ENCODE measurements at regions not wholly inside any gene's neighbourhood (a gene's known extent, or its start where the extent isn't known, plus 50 kb on each side); places are given as distances from the start of the nearest gene placed in this dataset.

DNA sequence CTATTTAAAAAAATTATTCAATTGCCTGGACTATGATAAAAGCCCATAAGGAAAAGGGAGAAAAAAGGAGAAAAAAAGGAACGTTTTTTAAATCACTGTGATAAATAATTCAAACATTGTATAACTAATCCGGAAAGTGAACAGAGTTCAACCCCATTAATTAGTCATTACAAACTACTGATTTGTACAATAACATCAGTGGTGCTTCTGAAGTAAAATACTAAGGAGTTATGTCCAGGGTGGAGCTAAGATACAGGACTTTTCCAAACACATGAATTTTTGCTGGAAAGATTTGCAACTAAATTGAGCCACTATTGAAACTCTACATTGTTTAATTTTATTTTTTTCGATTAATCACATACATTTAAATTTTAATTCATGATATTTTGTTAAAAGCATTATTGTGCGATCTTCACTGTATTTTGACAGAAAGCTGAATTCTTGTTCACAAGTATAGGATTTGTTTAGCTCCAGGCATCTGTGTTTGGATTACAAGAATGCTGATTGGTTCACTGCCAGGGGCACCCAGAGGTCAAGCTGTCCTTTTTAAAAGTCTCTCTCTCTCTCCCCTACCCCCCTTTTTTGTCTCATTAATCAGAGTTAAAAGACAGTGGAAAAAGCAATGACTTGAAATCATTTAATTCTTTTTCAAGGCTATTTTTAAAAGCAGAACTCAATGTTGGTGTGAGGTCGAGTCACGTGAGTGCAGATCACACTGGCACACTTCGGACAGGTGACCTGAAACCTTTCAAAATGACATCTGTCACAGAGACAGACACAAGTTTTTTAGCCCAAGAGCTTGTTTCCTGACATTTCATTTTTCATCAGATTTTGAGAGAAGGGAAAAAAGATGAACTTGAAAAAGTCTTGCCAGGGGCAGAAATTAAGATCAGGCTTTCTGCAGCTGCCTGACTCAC, 387.3 kb downstream of the NR2F1-AS1 start:
- Histone ChIP-seq H3K36me3 (no peaks in the 10 kb centered on the region), H3K4me1 (no peaks in the 10 kb centered on the region), H3K27me3 (no peaks in the 10 kb centered on the region), H3K9me3 (no peaks in the 10 kb centered on the region), H3K27ac (no peak overlapping the region), H3K4me3 (no peak overlapping the region)
- TF ChIP-seq CTCF (IDR thresholded peaks at IDR 0.05) (no peak), POLR2A (IDR thresholded peaks at IDR 0.05) (no peak)
- 24% methylated on average over 7 of the region's 7 CpGs for WGBS (ENCODE audit: insufficient coverage, low coverage, low lambda C conversion rate, missing lambda C conversion rate)
- no peak for DNase-seq
- intact Hi-C loops (cut with DNase I) = no loop called here
- ATAC-seq = no peak

GRCh38 chr5:93192683-93193082, 388.3 kb downstream of the NR2F1-AS1 start:
- no peaks in the 10 kb centered on the region for H3K36me3 ChIP-seq
- H3K27me3 ChIP-seq = no peaks in the 10 kb centered on the region
- DNase-seq (no peak), ATAC-seq (no peak)
- H3K9me3 ChIP-seq = no peaks in the 10 kb centered on the region
- 33% methylated on average over 2 of the region's 2 CpGs for WGBS (ENCODE audit: insufficient coverage, low coverage, low lambda C conversion rate, missing lambda C conversion rate)
- intact Hi-C loops (cut with DNase I) = no loop called here
- no peaks in the 10 kb centered on the region for H3K4me1 ChIP-seq
- TF ChIP-seq POLR2A (IDR thresholded peaks at IDR 0.05) = no peak
- TF ChIP-seq CTCF (IDR thresholded peaks at IDR 0.05) = no peak
- no peak overlapping the region for H3K27ac ChIP-seq
- no peak overlapping the region for H3K4me3 ChIP-seq

GRCh38 chr5:93192087-93192486, 388.9 kb downstream of the NR2F1-AS1 start:
- Histone ChIP-seq H3K36me3 (no peaks in the 10 kb centered on the region), H3K4me3 (no peak overlapping the region), H3K27me3 (no peaks in the 10 kb centered on the region), H3K4me1 (no peaks in the 10 kb centered on the region), H3K9me3 (no peaks in the 10 kb centered on the region), H3K27ac (no peak overlapping the region)
- DNase-seq = no peak
- intact Hi-C loops (cut with DNase I) = no loop called here
- peak in 1 of 4 donors; percentile 17 for ATAC-seq
- WGBS (ENCODE audit: insufficient coverage, low coverage, low lambda C conversion rate, missing lambda C conversion rate) = 22% methylated on average over 2 of the region's 2 CpGs
- TF ChIP-seq POLR2A (IDR thresholded peaks at IDR 0.05) = no peak
- TF ChIP-seq CTCF (IDR thresholded peaks at IDR 0.05) = no peak

DNA sequence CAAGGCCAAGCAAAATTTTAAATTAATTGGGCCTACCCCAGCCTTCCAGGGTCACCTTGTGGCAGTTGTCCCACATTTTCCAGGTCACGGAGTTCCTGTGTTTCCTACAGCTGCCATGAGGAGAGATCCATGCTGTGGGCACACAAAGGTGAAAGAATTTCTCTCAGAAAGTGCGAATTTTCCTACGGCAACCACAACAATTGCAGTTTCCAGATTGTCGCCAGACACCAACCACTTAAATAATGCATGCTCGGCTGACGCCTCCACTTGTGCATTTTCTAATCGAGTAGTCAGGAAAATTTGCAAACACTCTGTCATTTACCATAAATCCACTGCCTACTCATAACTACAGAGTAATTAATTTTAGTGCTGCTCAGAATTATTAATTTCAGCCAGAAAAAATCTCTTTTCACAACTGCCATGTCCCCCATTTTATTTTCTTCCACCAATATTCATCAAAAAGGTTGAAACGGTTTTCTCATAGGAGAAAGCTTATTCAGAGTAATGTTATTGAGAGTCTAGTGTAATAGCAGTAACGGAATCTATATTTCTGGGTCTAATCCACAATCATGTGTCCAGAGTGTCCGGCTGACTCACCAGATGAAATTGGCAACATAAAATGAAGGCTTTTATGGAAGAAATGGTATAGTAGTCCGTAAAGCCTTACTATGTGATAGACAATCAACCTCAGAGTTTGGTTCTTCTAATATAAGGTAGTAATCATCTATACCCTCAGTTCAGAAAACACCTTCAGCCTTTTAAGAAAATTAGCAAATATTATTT, 389.8 kb downstream of the NR2F1-AS1 start:
- intact Hi-C loops (cut with DNase I) = no loop called here
- no peaks in the 10 kb centered on the region for H3K27me3 ChIP-seq
- 70% methylated on average over 11 of the region's 11 CpGs for WGBS (ENCODE audit: insufficient coverage, low coverage, low lambda C conversion rate, missing lambda C conversion rate)

More for the DNA sequence above, 389.8 kb downstream of the NR2F1-AS1 start:
- H3K4me3 ChIP-seq = no peak overlapping the region
- DNase-seq = no peak
- H3K4me1 ChIP-seq = no peaks in the 10 kb centered on the region
- no peaks in the 10 kb centered on the region for H3K9me3 ChIP-seq
- no peak for ATAC-seq
- no peaks in the 10 kb centered on the region for H3K36me3 ChIP-seq
- TF ChIP-seq CTCF (IDR thresholded peaks at IDR 0.05) (no peak), POLR2A (IDR thresholded peaks at IDR 0.05) (no peak)
- H3K27ac ChIP-seq = no peak overlapping the region
